ENCODE measurements at regions not wholly inside any gene's neighbourhood (a gene's known extent, or its start where the extent isn't known, plus 50 kb on each side); places are given as distances from the start of the nearest gene placed in this dataset.

- Histone ChIP-seq H3K9ac (ENCODE audit: low read length) (no peak overlapping the region), H3K4me3 (ENCODE audit: low read length) (no peak overlapping the region), H3K36me3 (ENCODE audit: insufficient read depth, low read length) (no peaks in the 10 kb centered on the region), H3K79me2 (replicated peaks; ENCODE audit: insufficient read depth, low read length) (no peaks in the 10 kb centered on the region), H2AFZ (ENCODE audit: low read depth, low read length) (no peak overlapping the region), H3K27ac (ENCODE audit: low read length) (no peak overlapping the region), H3K4me2 (ENCODE audit: low read length) (no peak overlapping the region), H3F3A (ENCODE audit: insufficient read depth, low read length, poor library complexity, severe bottlenecking) (no peaks in the 10 kb centered on the region), H3K27me3 (ENCODE audit: insufficient read depth, low read depth, low read length) (no peaks in the 10 kb centered on the region), H3K9me2 (ENCODE audit: insufficient read depth, low read length) (no peaks in the 10 kb centered on the region), H3K9me3 (ENCODE audit: low read length) (no peaks in the 10 kb centered on the region), H4K20me1 (ENCODE audit: insufficient read depth) (no peaks in the 10 kb centered on the region)
- no peak for TF ChIP-seq RAD21 (conservative IDR thresholded peaks at IDR 0.05)
- TF ChIP-seq EZH2 (IDR thresholded peaks at IDR 0.05; ENCODE audit: borderline replicate concordance, insufficient read depth, low read length, poor library complexity, severe bottlenecking): no peak
- no peak for TF ChIP-seq REST (IDR thresholded peaks at IDR 0.05; ENCODE audit: borderline replicate concordance)
- TF ChIP-seq SMC3 (conservative IDR thresholded peaks at IDR 0.05; ENCODE audit: poor library complexity): no peak
- TF ChIP-seq POLR2AphosphoS5 (IDR thresholded peaks at IDR 0.05): no peak
- TF ChIP-seq CTCF (IDR thresholded peaks at IDR 0.05; ENCODE audit: poor library complexity, severe bottlenecking): no peak
- TF ChIP-seq MXI1 (conservative IDR thresholded peaks at IDR 0.05; ENCODE audit: poor library complexity, severe bottlenecking): no peak
- TF ChIP-seq TAF1 (IDR thresholded peaks at IDR 0.05; ENCODE audit: low read depth): no peak
- TF ChIP-seq EP300 (conservative IDR thresholded peaks at IDR 0.05; ENCODE audit: poor library complexity, severe bottlenecking): no peak
Measured at GRCh38 chr12:93011100-93011499, 82.0 kb upstream of the EEA1 start.

GRCh38 chr12:93015871-93016751 lies 87.0 kb upstream of the EEA1 start:
- H3K9ac ChIP-seq (ENCODE audit: low read length): no peak overlapping the region
- H3K27me3 ChIP-seq (ENCODE audit: insufficient read depth, low read depth, low read length): no peaks in the 10 kb centered on the region
- H3K9me2 ChIP-seq (ENCODE audit: insufficient read depth, low read length): no peaks in the 10 kb centered on the region
- no peaks in the 10 kb centered on the region for H4K20me1 ChIP-seq (ENCODE audit: insufficient read depth)
- TF ChIP-seq CTCF (IDR thresholded peaks at IDR 0.05; ENCODE audit: poor library complexity, severe bottlenecking) (no peak), POLR2AphosphoS5 (IDR thresholded peaks at IDR 0.05) (no peak), TAF1 (IDR thresholded peaks at IDR 0.05; ENCODE audit: low read depth) (no peak), RAD21 (conservative IDR thresholded peaks at IDR 0.05) (no peak), REST (IDR thresholded peaks at IDR 0.05; ENCODE audit: borderline replicate concordance) (no peak), MXI1 (conservative IDR thresholded peaks at IDR 0.05; ENCODE audit: poor library complexity, severe bottlenecking) (no peak), SMC3 (conservative IDR thresholded peaks at IDR 0.05; ENCODE audit: poor library complexity) (no peak), EP300 (conservative IDR thresholded peaks at IDR 0.05; ENCODE audit: poor library complexity, severe bottlenecking) (no peak), EZH2 (IDR thresholded peaks at IDR 0.05; ENCODE audit: borderline replicate concordance, insufficient read depth, low read length, poor library complexity, severe bottlenecking) (no peak)
- no peak overlapping the region for H3K4me3 ChIP-seq (ENCODE audit: low read length)
- no peaks in the 10 kb centered on the region for H3K79me2 ChIP-seq (replicated peaks; ENCODE audit: insufficient read depth, low read length)
- H3K36me3 ChIP-seq (ENCODE audit: insufficient read depth, low read length): no peaks in the 10 kb centered on the region
- no peaks in the 10 kb centered on the region for H3K9me3 ChIP-seq (ENCODE audit: low read length)
- no peak overlapping the region for H3K4me2 ChIP-seq (ENCODE audit: low read length)
- no peaks in the 10 kb centered on the region for H3F3A ChIP-seq (ENCODE audit: insufficient read depth, low read length, poor library complexity, severe bottlenecking)
- H2AFZ ChIP-seq (ENCODE audit: low read depth, low read length): peak overlapping the region; percentile 19
- H3K27ac ChIP-seq (ENCODE audit: low read length): no peak overlapping the region

Data from neural cell (in vitro differentiated cells).